WTC11 (cell line): ENCODE measurements at regions not wholly inside any gene's neighbourhood (a gene's known extent, or its start where the extent isn't known, plus 50 kb on each side); places are given as distances from the start of the nearest gene placed in this dataset.
A peak's percentile ranks its signal among the peaks of the same experiment; 100 is the strongest.

Experiments used
- ATAC-seq: fragments of 200-7000 bp; cut with Tn5 transposase; 2 replicates; pipeline ENCODE4 v1.10.0; 2021; ENCODE audit warnings: mild to moderate bottlenecking, moderate library complexity
- CTCF ChIA-PET: fragments of 300-600 bp; sonication (Branson Sonifier 250); formaldehyde crosslinking; loops from one replicate; lab custom pipeline; 2021; ENCODE audit warnings: antibody characterized with exemption; lab: Charles Lee
- POLR2A ChIA-PET: fragments of 350-600 bp; sonication (Branson Sonifier 250); formaldehyde crosslinking; loops from one replicate; lab custom pipeline; 2021; ENCODE audit warnings: antibody characterized with exemption; lab: Charles Lee
- DNase-seq: peaks from one replicate; pipeline ENCODE4 v3.0.0; 2021; ENCODE audit warnings: low spot score
- H3K27ac Mint-ChIP-seq: 2 replicates; pipeline ENCODE4 v1.8.0; 2021; ENCODE audit warnings: mixed read lengths
- H3K27me3 Mint-ChIP-seq: 2 replicates; pipeline ENCODE4 v1.8.0; 2021; ENCODE audit warnings: low read depth, mild to moderate bottlenecking, moderate library complexity, mixed read lengths
- H3K36me3 Mint-ChIP-seq: 2 replicates; pipeline ENCODE4 v1.8.0; 2021; ENCODE audit warnings: mixed read lengths
- H3K4me1 Mint-ChIP-seq: 2 replicates; pipeline ENCODE4 v1.8.0; 2022; ENCODE audit warnings: mixed read lengths
- H3K4me3 Mint-ChIP-seq: 2 replicates; pipeline ENCODE4 v1.8.0; 2021; ENCODE audit warnings: mild to moderate bottlenecking, moderate library complexity, mixed read lengths
- H3K9me3 Mint-ChIP-seq: 2 replicates; pipeline ENCODE4 v1.8.0; 2021; ENCODE audit warnings: mixed read lengths
- ATF6 ChIP-seq: sonication (generic); formaldehyde crosslinking; IDR thresholded peaks from 2 replicates; pipeline ENCODE4 v1.8.1; 2023; ENCODE audit warnings: mild to moderate bottlenecking, missing genetic modification reagents
- GRHL2 ChIP-seq: fragments of 250-450 bp; sonication (Bioruptor Pico); IDR thresholded peaks from 2 replicates; pipeline ENCODE4 v1.8.0; 2022; ENCODE audit warnings: mild to moderate bottlenecking, moderate library complexity; ENCODE audit not compliant: insufficient replicate concordance, severe bottlenecking
- HMGXB4 ChIP-seq: sonication (generic); formaldehyde crosslinking; IDR thresholded peaks from 2 replicates; pipeline ENCODE4 v1.8.1; 2023; ENCODE audit warnings: mild to moderate bottlenecking, moderate library complexity, missing genetic modification reagents
- KAT7 ChIP-seq: sonication (generic); formaldehyde crosslinking; IDR thresholded peaks from 2 replicates; pipeline ENCODE4 v1.8.1; 2023; ENCODE audit warnings: missing genetic modification reagents, mild to moderate bottlenecking, borderline replicate concordance
- MLX ChIP-seq: sonication (generic); formaldehyde crosslinking; IDR thresholded peaks from 2 replicates; pipeline ENCODE4 v1.8.1; 2023; ENCODE audit warnings: mild to moderate bottlenecking, missing genetic modification reagents, moderate library complexity
- NR1H2 ChIP-seq: sonication (generic); formaldehyde crosslinking; IDR thresholded peaks from 2 replicates; pipeline ENCODE4 v1.9.0; 2021; ENCODE audit warnings: mild to moderate bottlenecking, moderate library complexity, missing genetic modification reagents
- SMAD3 ChIP-seq: sonication (generic); formaldehyde crosslinking; IDR thresholded peaks from 2 replicates; pipeline ENCODE4 v1.8.0; 2022; ENCODE audit warnings: missing genetic modification reagents, mild to moderate bottlenecking, borderline replicate concordance
- USF1 ChIP-seq: sonication (generic); formaldehyde crosslinking; IDR thresholded peaks from 2 replicates; pipeline ENCODE4 v1.8.0; 2022; ENCODE audit warnings: mild to moderate bottlenecking, missing genetic modification reagents
- ZBTB21 ChIP-seq: sonication (generic); formaldehyde crosslinking; IDR thresholded peaks from 2 replicates; pipeline ENCODE4 v1.8.1; 2023; ENCODE audit warnings: mild to moderate bottlenecking, missing genetic modification reagents, borderline replicate concordance
- ZNF138 ChIP-seq: sonication (generic); formaldehyde crosslinking; conservative IDR thresholded peaks from 2 replicates; pipeline ENCODE4 v1.8.1; 2022; ENCODE audit warnings: mild to moderate bottlenecking, moderate library complexity, missing genetic modification reagents
- ZNF219 ChIP-seq: sonication (generic); formaldehyde crosslinking; IDR thresholded peaks from 2 replicates; pipeline ENCODE4 v1.8.0; 2023; ENCODE audit warnings: missing genetic modification reagents, mild to moderate bottlenecking, borderline replicate concordance
- ZNF317 ChIP-seq: sonication (generic); formaldehyde crosslinking; IDR thresholded peaks from 2 replicates; pipeline ENCODE4 v1.8.1; 2023; ENCODE audit warnings: low read depth, mild to moderate bottlenecking, moderate library complexity, missing genetic modification reagents, borderline replicate concordance
- ZNF671 ChIP-seq: fragments of 250-450 bp; sonication (Bioruptor Pico); IDR thresholded peaks from 2 replicates; pipeline ENCODE4 v1.8.0; 2021; ENCODE audit warnings: mild to moderate bottlenecking
- TF ChIP-seq, protein P1 (sequence below): sonication (generic); formaldehyde crosslinking; IDR thresholded peaks from 2 replicates; pipeline ENCODE4 v1.8.0; 2023; ENCODE audit warnings: missing genetic modification reagents
- TF ChIP-seq, protein P2 (sequence below): fragments of 250-450 bp; sonication (Bioruptor Pico); IDR thresholded peaks from 2 replicates; pipeline ENCODE4 v1.8.0; 2021; ENCODE audit warnings: mild to moderate bottlenecking
- TF ChIP-seq, protein P3 (sequence below): fragments of 250-450 bp; sonication (Bioruptor Pico); IDR thresholded peaks from 2 replicates; pipeline ENCODE4 v1.9.0; 2021; ENCODE audit warnings: mild to moderate bottlenecking
- TF ChIP-seq, protein P4 (sequence below): sonication (generic); formaldehyde crosslinking; IDR thresholded peaks from 2 replicates; pipeline ENCODE4 v1.8.1; 2022; ENCODE audit warnings: mild to moderate bottlenecking, moderate library complexity, missing genetic modification reagents
- TF ChIP-seq, protein P5 (sequence below): sonication (generic); formaldehyde crosslinking; IDR thresholded peaks from 2 replicates; pipeline ENCODE4 v1.8.0; 2022; ENCODE audit warnings: mild to moderate bottlenecking, missing genetic modification reagents

- TF ChIP-seq ATF6 (CRISPR knock-in tag): no peak
- TF ChIP-seq, protein P1, sequence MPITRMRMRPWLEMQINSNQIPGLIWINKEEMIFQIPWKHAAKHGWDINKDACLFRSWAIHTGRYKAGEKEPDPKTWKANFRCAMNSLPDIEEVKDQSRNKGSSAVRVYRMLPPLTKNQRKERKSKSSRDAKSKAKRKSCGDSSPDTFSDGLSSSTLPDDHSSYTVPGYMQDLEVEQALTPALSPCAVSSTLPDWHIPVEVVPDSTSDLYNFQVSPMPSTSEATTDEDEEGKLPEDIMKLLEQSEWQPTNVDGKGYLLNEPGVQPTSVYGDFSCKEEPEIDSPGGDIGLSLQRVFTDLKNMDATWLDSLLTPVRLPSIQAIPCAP (CRISPR knock-in tag): no peak
- TF ChIP-seq, protein P2, sequence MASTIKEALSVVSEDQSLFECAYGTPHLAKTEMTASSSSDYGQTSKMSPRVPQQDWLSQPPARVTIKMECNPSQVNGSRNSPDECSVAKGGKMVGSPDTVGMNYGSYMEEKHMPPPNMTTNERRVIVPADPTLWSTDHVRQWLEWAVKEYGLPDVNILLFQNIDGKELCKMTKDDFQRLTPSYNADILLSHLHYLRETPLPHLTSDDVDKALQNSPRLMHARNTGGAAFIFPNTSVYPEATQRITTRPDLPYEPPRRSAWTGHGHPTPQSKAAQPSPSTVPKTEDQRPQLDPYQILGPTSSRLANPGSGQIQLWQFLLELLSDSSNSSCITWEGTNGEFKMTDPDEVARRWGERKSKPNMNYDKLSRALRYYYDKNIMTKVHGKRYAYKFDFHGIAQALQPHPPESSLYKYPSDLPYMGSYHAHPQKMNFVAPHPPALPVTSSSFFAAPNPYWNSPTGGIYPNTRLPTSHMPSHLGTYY (CRISPR knock-in tag): no peak
- no peak for TF ChIP-seq ZNF317 (CRISPR knock-in tag)
- TF ChIP-seq, protein P3, sequence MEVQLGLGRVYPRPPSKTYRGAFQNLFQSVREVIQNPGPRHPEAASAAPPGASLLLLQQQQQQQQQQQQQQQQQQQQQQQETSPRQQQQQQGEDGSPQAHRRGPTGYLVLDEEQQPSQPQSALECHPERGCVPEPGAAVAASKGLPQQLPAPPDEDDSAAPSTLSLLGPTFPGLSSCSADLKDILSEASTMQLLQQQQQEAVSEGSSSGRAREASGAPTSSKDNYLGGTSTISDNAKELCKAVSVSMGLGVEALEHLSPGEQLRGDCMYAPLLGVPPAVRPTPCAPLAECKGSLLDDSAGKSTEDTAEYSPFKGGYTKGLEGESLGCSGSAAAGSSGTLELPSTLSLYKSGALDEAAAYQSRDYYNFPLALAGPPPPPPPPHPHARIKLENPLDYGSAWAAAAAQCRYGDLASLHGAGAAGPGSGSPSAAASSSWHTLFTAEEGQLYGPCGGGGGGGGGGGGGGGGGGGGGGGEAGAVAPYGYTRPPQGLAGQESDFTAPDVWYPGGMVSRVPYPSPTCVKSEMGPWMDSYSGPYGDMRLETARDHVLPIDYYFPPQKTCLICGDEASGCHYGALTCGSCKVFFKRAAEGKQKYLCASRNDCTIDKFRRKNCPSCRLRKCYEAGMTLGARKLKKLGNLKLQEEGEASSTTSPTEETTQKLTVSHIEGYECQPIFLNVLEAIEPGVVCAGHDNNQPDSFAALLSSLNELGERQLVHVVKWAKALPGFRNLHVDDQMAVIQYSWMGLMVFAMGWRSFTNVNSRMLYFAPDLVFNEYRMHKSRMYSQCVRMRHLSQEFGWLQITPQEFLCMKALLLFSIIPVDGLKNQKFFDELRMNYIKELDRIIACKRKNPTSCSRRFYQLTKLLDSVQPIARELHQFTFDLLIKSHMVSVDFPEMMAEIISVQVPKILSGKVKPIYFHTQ: no peak
- no peak for TF ChIP-seq ZBTB21 (CRISPR knock-in tag)
- TF ChIP-seq ZNF671: no peak
- no peak for TF ChIP-seq ZNF219 (CRISPR knock-in tag)
- no peak for TF ChIP-seq USF1 (CRISPR knock-in tag)
- TF ChIP-seq, protein P4, sequence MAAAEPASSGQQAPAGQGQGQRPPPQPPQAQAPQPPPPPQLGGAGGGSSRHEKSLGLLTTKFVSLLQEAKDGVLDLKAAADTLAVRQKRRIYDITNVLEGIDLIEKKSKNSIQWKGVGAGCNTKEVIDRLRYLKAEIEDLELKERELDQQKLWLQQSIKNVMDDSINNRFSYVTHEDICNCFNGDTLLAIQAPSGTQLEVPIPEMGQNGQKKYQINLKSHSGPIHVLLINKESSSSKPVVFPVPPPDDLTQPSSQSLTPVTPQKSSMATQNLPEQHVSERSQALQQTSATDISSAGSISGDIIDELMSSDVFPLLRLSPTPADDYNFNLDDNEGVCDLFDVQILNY (CRISPR knock-in tag): no peak
- no peak for TF ChIP-seq ZNF138
- no peak for TF ChIP-seq NR1H2
- TF ChIP-seq, all 79 proteins: peak for 0
These were observed 187.4 kb downstream of the ATOH1 start (continued) for GRCh38 chr4:94015956-94016355.

- H3K27ac Mint-ChIP-seq: no peak overlapping the region
- peaks cover 10% of the 10 kb centered on the region for H3K4me1 Mint-ChIP-seq
- DNase-seq (peak; percentile 20), ATAC-seq (peak; percentile 87)
- no peaks in the 10 kb centered on the region for H3K27me3 Mint-ChIP-seq
- CTCF ChIA-PET: no interaction called here
- POLR2A ChIA-PET: no interaction called here
- peaks cover 4% of the 10 kb centered on the region for H3K9me3 Mint-ChIP-seq
- no peaks in the 10 kb centered on the region for H3K36me3 Mint-ChIP-seq
- no peak for TF ChIP-seq SMAD3
- no peak for TF ChIP-seq KAT7 (CRISPR knock-in tag)
- no peak overlapping the region for H3K4me3 Mint-ChIP-seq
These were observed 174.9 kb upstream of the SMARCAD1 start for GRCh38 chr4:94032754-94033153.

GRCh38 chr4:94036964-94037363 lies 170.7 kb upstream of the SMARCAD1 start:
- Mint-ChIP-seq H3K27me3 (no peaks in the 10 kb centered on the region), H3K36me3 (no peaks in the 10 kb centered on the region), H3K9me3 (no peaks in the 10 kb centered on the region), H3K4me1 (peaks cover 10% of the 10 kb centered on the region), H3K4me3 (no peak overlapping the region), H3K27ac (no peak overlapping the region)
- ChIA-PET CTCF (no interaction called here), POLR2A (no interaction called here)
- DNase-seq (no peak), ATAC-seq (peak; percentile 51)
- TF ChIP-seq GRHL2 (CRISPR knock-in tag): no peak
- no peak for TF ChIP-seq MLX (CRISPR knock-in tag)
- TF ChIP-seq, protein P5, sequence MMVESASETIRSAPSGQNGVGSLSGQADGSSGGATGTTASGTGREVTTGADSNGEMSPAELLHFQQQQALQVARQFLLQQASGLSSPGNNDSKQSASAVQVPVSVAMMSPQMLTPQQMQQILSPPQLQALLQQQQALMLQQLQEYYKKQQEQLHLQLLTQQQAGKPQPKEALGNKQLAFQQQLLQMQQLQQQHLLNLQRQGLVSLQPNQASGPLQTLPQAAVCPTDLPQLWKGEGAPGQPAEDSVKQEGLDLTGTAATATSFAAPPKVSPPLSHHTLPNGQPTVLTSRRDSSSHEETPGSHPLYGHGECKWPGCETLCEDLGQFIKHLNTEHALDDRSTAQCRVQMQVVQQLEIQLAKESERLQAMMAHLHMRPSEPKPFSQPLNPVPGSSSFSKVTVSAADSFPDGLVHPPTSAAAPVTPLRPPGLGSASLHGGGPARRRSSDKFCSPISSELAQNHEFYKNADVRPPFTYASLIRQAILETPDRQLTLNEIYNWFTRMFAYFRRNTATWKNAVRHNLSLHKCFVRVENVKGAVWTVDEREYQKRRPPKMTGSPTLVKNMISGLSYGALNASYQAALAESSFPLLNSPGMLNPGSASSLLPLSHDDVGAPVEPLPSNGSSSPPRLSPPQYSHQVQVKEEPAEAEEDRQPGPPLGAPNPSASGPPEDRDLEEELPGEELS: no peak
- TF ChIP-seq HMGXB4: no peak
